ENCODE measurements at regions not wholly inside any gene's neighbourhood (a gene's known extent, or its start where the extent isn't known, plus 50 kb on each side); places are given as distances from the start of the nearest gene placed in this dataset.

DNA sequence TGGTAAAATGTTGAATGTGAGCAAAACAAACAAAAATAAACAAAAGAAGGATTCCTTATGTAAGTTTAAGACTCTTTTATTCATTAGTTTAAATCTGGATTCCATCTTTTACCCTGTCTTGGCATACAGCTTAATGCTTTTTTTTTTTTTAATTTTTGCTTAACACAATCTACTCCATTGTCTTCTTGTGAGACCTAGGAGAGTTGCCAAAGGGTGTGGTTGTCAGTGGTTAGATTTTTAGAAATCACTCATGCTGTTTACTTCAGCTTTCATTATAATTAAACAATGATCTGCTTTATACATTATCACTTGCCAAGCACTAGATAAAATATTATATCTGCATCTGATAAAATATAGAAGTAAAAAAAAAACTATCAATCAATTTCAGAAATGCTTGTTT, 77.7 kb upstream of the KITLG start:
- H3K4me3 ChIP-seq (ENCODE audit: low read depth in 1 of 2, low read length in 2 of 2): no peak overlapping the region
- no peak overlapping the region for H3K27ac ChIP-seq (ENCODE audit: low read depth in 2 of 2, low read length in 1 of 2)
- H3K27me3 ChIP-seq (ENCODE audit: control insufficient read depth in 1 of 2, insufficient read depth in 2 of 2, low read length in 2 of 2): no peaks in the 10 kb centered on the region

DNA sequence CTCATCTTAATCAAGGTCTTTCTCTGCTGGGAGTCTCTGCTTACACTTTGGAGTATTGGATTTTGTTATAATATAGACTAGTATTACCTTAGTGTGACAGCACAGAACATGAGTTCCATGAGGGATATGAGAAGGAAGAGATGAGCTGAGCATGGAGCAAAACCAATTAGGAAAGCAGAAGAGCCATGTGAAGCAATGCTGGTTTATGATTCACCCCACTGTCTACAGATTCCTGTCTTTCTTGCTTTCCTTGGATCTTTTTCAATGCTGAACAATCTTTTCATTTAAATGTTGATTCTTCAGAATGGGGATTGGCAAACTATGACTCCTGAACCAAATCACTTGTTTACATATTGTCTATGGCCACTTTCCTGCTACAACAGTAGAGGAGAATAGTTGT, 70.4 kb upstream of the KITLG start:
- H3K36me3 ChIP-seq (ENCODE audit: control insufficient read depth in 2 of 2, insufficient read depth in 2 of 2, low read length in 1 of 2): no peaks in the 10 kb centered on the region
- no peak overlapping the region for H3K4me3 ChIP-seq (ENCODE audit: low read depth in 1 of 2, low read length in 2 of 2)
- no peaks in the 10 kb centered on the region for H3K4me1 ChIP-seq (ENCODE audit: control insufficient read depth in 2 of 2, insufficient read depth in 2 of 2, low read length in 1 of 2)
- H3K9me3 ChIP-seq (ENCODE audit: control insufficient read depth in 2 of 2, insufficient read depth in 1 of 2, low read depth in 1 of 2, low read length in 1 of 2): no peaks in the 10 kb centered on the region
- H3K27ac ChIP-seq (ENCODE audit: low read depth in 2 of 2, low read length in 1 of 2): no peak overlapping the region
- no peaks in the 10 kb centered on the region for H3K27me3 ChIP-seq (ENCODE audit: control insufficient read depth in 1 of 2, insufficient read depth in 2 of 2, low read length in 2 of 2)

More for the DNA sequence above, 77.7 kb upstream of the KITLG start:
- H3K36me3 ChIP-seq (ENCODE audit: control insufficient read depth in 2 of 2, insufficient read depth in 2 of 2, low read length in 1 of 2): no peaks in the 10 kb centered on the region
- no peaks in the 10 kb centered on the region for H3K4me1 ChIP-seq (ENCODE audit: control insufficient read depth in 2 of 2, insufficient read depth in 2 of 2, low read length in 1 of 2)
- no peaks in the 10 kb centered on the region for H3K9me3 ChIP-seq (ENCODE audit: control insufficient read depth in 2 of 2, insufficient read depth in 1 of 2, low read depth in 1 of 2, low read length in 1 of 2)

DNA sequence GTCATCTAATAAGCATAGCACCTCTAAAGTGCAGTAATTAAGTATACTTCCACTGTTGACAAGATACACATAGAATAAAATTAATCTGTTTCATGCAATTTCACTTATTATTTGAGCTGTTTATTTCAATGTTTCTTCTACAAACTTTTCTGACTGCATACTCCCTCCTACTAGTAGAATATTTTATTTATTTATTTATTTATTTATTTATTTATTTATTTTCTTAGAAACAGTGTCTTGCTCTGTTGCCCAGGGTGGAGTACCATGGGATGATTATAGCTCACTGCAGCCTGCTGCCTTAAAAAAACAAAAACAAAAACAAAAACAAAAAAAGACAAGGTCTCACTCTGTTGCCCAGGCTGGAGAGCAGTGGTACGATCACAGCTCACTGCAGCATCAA, 68.4 kb upstream of the KITLG start:
- no peaks in the 10 kb centered on the region for H3K9me3 ChIP-seq (ENCODE audit: control insufficient read depth in 2 of 2, insufficient read depth in 1 of 2, low read depth in 1 of 2, low read length in 1 of 2)
- no peak overlapping the region for H3K4me3 ChIP-seq (ENCODE audit: low read depth in 1 of 2, low read length in 2 of 2)
- 95 to 100% methylated on average over 1 of the region's 1 CpG for WGBS, 2 donors
- H3K36me3 ChIP-seq (ENCODE audit: control insufficient read depth in 2 of 2, insufficient read depth in 2 of 2, low read length in 1 of 2): no peaks in the 10 kb centered on the region
- no peak overlapping the region for H3K27ac ChIP-seq (ENCODE audit: low read depth in 2 of 2, low read length in 1 of 2)
- H3K4me1 ChIP-seq (ENCODE audit: control insufficient read depth in 2 of 2, insufficient read depth in 2 of 2, low read length in 1 of 2): no peaks in the 10 kb centered on the region
- no peaks in the 10 kb centered on the region for H3K27me3 ChIP-seq (ENCODE audit: control insufficient read depth in 1 of 2, insufficient read depth in 2 of 2, low read length in 2 of 2)

DNA sequence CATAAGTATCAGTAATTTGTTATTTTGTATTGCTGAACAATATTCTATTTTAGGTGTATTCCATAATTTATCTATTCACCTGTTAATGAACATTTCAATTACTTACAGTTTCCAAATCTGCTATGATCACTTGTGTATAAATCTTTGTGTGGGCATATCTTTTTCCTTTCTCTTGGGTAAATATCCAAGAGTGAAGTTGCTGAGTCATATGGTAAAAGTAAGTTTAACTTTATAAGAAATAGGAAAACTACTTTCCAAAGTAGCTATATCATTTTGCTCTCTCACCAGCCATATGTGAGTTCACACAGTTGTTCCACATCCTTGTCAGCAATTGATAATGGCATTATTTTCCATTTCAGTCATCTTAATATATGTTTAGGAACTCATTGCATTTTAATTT, 66.6 kb upstream of the KITLG start:
- no peaks in the 10 kb centered on the region for H3K9me3 ChIP-seq (ENCODE audit: control insufficient read depth in 2 of 2, insufficient read depth in 1 of 2, low read depth in 1 of 2, low read length in 1 of 2)
- no peak overlapping the region for H3K4me3 ChIP-seq (ENCODE audit: low read depth in 1 of 2, low read length in 2 of 2)
- no peaks in the 10 kb centered on the region for H3K27me3 ChIP-seq (ENCODE audit: control insufficient read depth in 1 of 2, insufficient read depth in 2 of 2, low read length in 2 of 2)
- H3K27ac ChIP-seq (ENCODE audit: low read depth in 2 of 2, low read length in 1 of 2): no peak overlapping the region
- H3K36me3 ChIP-seq (ENCODE audit: control insufficient read depth in 2 of 2, insufficient read depth in 2 of 2, low read length in 1 of 2): no peaks in the 10 kb centered on the region
- H3K4me1 ChIP-seq (ENCODE audit: control insufficient read depth in 2 of 2, insufficient read depth in 2 of 2, low read length in 1 of 2): no peaks in the 10 kb centered on the region

DNA sequence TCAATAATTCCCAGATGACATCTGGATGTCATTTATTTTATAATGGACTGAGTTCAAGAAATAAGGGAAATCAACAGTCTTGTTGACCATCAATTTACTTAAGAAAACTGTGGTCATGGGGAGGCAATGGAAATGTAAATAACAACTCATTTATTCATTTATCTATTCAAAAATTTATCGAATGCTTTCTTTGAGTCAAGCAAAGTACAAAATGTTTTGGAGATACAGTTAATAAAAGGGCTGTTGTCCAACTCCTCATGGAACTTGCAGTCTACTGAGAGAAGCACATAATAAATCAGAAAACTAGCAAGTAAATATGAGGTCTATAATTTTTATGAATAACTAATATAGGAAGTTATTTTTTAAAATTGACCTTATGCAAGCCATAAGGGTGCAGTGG, 65.5 kb upstream of the KITLG start:
- H3K4me3 ChIP-seq (ENCODE audit: low read depth in 1 of 2, low read length in 2 of 2): no peak overlapping the region
- WGBS, 2 donors: 79 to 82% methylated on average over 1 of the region's 1 CpG

DNA sequence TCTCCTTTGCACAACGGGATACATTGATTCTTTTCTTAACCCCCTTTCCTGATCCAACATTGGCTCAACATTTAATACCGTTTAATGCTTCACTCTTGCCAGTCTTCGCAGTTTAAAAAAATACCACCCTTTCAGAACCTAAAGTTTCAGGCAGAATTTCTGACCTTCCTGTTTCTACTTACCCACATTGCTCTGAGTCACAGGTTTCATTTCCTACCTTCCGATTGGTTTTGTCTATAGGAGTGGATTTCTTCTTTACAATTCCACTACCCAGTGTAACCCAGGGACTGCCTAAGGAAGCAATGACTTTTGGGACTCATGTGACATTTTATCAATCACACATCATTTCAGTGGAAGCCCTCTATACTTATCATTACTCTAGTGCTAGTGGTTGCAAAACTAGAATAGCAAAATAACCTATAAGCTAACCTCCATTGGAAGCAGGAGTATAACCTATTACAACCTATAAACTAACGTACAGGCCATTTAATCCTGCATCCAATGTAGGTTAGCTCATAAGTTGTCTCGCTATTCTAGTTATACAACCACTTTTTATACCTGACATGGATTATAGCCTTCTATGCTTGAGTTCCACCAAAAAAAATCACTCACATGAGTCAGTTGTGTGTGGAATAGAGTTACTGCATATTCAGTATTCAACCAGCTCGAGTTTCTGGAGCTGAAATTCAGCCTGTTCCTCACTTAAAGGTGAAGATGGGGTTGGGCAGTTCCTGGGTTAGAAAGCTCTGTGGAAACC, 64.9 kb upstream of the KITLG start:
- H3K4me3 ChIP-seq (ENCODE audit: low read depth in 1 of 2, low read length in 2 of 2): no peak overlapping the region
- no peaks in the 10 kb centered on the region for H3K9me3 ChIP-seq (ENCODE audit: control insufficient read depth in 2 of 2, insufficient read depth in 1 of 2, low read depth in 1 of 2, low read length in 1 of 2)
- no peaks in the 10 kb centered on the region for H3K4me1 ChIP-seq (ENCODE audit: control insufficient read depth in 2 of 2, insufficient read depth in 2 of 2, low read length in 1 of 2)
- no peaks in the 10 kb centered on the region for H3K36me3 ChIP-seq (ENCODE audit: control insufficient read depth in 2 of 2, insufficient read depth in 2 of 2, low read length in 1 of 2)
- H3K27me3 ChIP-seq (ENCODE audit: control insufficient read depth in 1 of 2, insufficient read depth in 2 of 2, low read length in 2 of 2): no peaks in the 10 kb centered on the region
- 68 to 74% methylated on average over 7 of the region's 7 CpGs for WGBS, 2 donors
- H3K27ac ChIP-seq (ENCODE audit: low read depth in 2 of 2, low read length in 1 of 2): no peak overlapping the region

More for the DNA sequence above, 65.5 kb upstream of the KITLG start:
- Histone ChIP-seq H3K4me1 (ENCODE audit: control insufficient read depth in 2 of 2, insufficient read depth in 2 of 2, low read length in 1 of 2) (no peaks in the 10 kb centered on the region), H3K36me3 (ENCODE audit: control insufficient read depth in 2 of 2, insufficient read depth in 2 of 2, low read length in 1 of 2) (no peaks in the 10 kb centered on the region), H3K27ac (ENCODE audit: low read depth in 2 of 2, low read length in 1 of 2) (no peak overlapping the region), H3K9me3 (ENCODE audit: control insufficient read depth in 2 of 2, insufficient read depth in 1 of 2, low read depth in 1 of 2, low read length in 1 of 2) (no peaks in the 10 kb centered on the region), H3K27me3 (ENCODE audit: control insufficient read depth in 1 of 2, insufficient read depth in 2 of 2, low read length in 2 of 2) (no peaks in the 10 kb centered on the region)

DNA sequence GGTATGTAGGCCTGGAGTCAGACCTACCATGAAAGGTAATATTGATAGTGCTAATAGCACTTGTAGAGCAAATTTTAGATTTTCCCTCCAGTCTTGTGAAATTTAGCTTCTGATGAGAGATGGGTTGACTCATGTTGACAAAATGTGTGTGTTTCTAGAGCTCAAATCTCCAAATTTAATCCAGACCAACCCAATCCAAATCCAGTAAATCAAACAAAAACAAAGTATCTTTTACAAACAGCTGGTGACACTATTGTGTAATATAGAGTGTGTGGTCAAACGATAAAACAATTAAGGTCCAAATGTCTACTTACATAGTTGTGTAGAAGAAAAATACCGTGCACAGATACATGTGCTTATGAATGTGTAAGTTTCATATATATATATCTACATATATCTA, 63.4 kb upstream of the KITLG start:
- Histone ChIP-seq H3K27ac (ENCODE audit: low read depth in 2 of 2, low read length in 1 of 2) (no peak overlapping the region), H3K27me3 (ENCODE audit: control insufficient read depth in 1 of 2, insufficient read depth in 2 of 2, low read length in 2 of 2) (no peaks in the 10 kb centered on the region), H3K4me1 (ENCODE audit: control insufficient read depth in 2 of 2, insufficient read depth in 2 of 2, low read length in 1 of 2) (no peaks in the 10 kb centered on the region), H3K9me3 (ENCODE audit: control insufficient read depth in 2 of 2, insufficient read depth in 1 of 2, low read depth in 1 of 2, low read length in 1 of 2) (no peaks in the 10 kb centered on the region), H3K36me3 (ENCODE audit: control insufficient read depth in 2 of 2, insufficient read depth in 2 of 2, low read length in 1 of 2) (no peaks in the 10 kb centered on the region), H3K4me3 (ENCODE audit: low read depth in 1 of 2, low read length in 2 of 2) (no peak overlapping the region)
- 77% methylated on average over 2 of the region's 2 CpGs for WGBS, 2 donors

DNA sequence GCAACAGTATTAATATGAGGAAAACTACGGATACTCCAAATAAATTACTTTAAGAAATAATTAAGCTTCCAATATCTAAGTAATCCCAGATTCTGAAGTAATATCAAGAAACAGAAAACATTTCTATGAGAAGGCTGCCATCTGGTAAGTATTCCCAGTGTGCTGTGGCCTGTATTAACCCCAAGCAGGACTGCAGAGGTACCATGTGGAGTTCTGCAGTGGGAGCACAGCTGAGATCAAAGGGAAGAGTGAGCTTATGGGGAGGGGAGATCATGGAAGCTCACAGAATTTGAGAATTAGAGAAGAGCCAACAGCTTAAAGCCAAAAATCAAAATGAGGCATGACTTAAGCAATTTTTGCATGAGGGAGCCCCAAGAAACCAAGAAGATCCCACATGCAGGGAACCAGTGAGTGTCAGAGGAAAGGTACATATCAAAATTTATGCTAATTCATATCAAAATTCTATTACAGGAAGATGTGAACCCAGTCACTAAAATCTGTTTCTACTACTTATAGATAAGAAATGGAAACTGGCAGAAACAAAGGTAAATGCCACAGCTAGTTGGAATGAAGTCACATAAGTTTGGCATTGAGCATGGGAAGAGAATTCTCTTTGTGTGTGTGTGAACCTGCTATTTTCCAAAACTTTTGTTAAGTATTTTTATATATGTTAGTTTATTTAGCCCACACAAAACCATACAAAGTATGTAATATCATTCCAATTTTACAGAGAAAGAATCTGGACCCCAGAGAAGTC, 62.6 kb upstream of the KITLG start:
- Histone ChIP-seq H3K9me3 (ENCODE audit: control insufficient read depth in 2 of 2, insufficient read depth in 1 of 2, low read depth in 1 of 2, low read length in 1 of 2) (no peaks in the 10 kb centered on the region), H3K36me3 (ENCODE audit: control insufficient read depth in 2 of 2, insufficient read depth in 2 of 2, low read length in 1 of 2) (no peaks in the 10 kb centered on the region), H3K27ac (ENCODE audit: low read depth in 2 of 2, low read length in 1 of 2) (no peak overlapping the region), H3K27me3 (ENCODE audit: control insufficient read depth in 1 of 2, insufficient read depth in 2 of 2, low read length in 2 of 2) (no peaks in the 10 kb centered on the region), H3K4me1 (ENCODE audit: control insufficient read depth in 2 of 2, insufficient read depth in 2 of 2, low read length in 1 of 2) (no peaks in the 10 kb centered on the region), H3K4me3 (ENCODE audit: low read depth in 1 of 2, low read length in 2 of 2) (no peak overlapping the region)
- WGBS, 2 donors: 78 to 81% methylated on average over 1 of the region's 1 CpG

DNA sequence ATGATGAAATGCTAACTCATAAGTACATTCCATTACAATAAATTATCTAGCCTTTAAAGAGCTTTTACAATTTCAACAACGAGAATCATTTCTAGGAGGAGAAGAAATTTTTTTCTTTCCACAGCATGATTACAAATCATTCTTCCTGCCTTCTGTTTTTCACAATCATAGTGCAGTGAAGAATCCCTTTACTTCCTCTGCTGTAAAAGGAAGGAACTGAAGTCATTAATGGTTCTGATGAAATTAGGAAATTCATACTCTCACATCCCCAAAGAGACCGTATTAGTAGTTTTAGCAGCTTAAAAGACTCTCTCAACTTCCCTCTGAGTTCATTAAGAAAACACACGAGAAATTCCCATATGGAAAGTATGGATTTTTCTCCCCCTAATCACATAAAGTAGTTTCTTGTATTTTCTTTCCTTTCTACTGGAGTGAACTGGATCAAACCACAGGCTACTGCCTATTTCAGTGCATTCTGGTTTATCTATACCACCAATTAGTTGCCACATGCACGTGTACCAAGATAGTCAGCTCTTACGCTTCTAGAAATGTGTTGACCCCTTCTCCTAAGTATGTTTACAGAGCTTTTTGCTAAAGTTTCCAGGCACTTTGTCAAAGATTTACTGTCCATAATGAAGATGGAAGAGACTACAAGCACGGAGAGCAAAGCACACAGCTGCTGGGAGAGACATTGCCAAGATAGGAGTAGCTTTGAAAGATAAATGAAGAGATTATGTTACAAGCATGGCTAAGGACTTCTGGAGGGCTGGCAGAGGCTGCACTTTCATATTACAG, 58.9 kb upstream of the KITLG start:
- no peaks in the 10 kb centered on the region for H3K36me3 ChIP-seq (ENCODE audit: control insufficient read depth in 2 of 2, insufficient read depth in 2 of 2, low read length in 1 of 2)
- H3K27me3 ChIP-seq (ENCODE audit: control insufficient read depth in 1 of 2, insufficient read depth in 2 of 2, low read length in 2 of 2): no peaks in the 10 kb centered on the region
- WGBS, 2 donors: 38 to 40% methylated on average over 6 of the region's 6 CpGs
- no peaks in the 10 kb centered on the region for H3K9me3 ChIP-seq (ENCODE audit: control insufficient read depth in 2 of 2, insufficient read depth in 1 of 2, low read depth in 1 of 2, low read length in 1 of 2)
- H3K27ac ChIP-seq (ENCODE audit: low read depth in 2 of 2, low read length in 1 of 2): no peak overlapping the region
- no peak overlapping the region for H3K4me3 ChIP-seq (ENCODE audit: low read depth in 1 of 2, low read length in 2 of 2)
- no peaks in the 10 kb centered on the region for H3K4me1 ChIP-seq (ENCODE audit: control insufficient read depth in 2 of 2, insufficient read depth in 2 of 2, low read length in 1 of 2)
